GM19395 (cell line): ENCODE measurements at regions not wholly inside any gene's neighbourhood (a gene's known extent, or its start where the extent isn't known, plus 50 kb on each side); places are given as distances from the start of the nearest gene placed in this dataset.
A peak's percentile ranks its signal among the peaks of the same experiment; 100 is the strongest.

Experiments used
- ATAC-seq: cut with Tn5 transposase; IDR thresholded peaks from one replicate; pipeline ENCODE4 v1.9.1; 2021; ENCODE audit warnings: mild to moderate bottlenecking, moderate library complexity; ENCODE audit not compliant: unreplicated experiment

DNA sequence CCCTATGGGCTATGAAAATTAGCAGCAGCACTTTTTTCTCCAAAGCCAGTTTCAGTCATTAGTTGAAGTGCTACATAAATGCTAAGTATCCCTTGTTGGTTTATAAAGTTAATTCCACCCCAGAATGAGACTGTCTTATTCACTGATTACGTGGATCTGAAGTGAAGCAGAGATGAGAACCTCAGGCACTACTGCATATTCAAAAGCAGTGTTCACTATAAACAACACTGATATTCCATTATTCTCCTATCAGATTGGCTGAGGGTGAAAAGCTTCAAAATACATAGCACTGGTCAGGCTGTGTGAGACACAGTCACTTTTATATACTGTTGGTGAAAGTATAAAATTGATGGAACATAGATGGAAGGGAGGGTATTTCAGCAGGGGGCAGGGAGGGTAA lies 395.7 kb upstream of the RARB start:
- ATAC-seq = no peak

DNA sequence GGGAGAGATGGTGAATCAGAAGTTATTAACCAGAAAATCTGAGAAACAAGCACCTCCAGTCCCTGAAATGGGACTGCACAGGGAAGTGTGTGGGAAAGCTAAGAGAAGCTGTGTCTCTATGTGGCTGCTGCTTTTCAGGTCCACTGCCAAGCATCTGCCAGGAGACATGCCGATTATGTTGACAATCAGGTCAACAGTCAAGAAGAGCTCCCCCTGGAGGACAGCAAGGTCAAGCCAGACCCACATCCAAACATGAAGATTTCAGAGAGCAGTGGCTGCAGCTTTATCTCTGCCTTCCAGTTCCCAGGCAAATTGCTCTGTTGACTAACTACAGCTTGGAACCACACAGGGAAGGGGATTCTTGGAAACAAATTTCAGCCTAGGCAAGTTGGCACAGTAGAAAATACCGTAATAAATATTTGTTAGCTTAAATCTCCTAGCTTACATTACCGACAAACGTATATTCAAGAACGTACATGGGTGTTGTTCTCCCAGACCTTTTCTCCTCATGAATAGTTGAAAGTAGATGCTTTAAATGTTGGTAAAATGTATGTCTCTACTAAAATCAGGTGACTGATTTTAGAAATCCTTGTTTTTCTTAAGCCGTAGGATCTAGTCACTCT lies 394.5 kb upstream of the RARB start:
- peak; percentile 93 for ATAC-seq

DNA sequence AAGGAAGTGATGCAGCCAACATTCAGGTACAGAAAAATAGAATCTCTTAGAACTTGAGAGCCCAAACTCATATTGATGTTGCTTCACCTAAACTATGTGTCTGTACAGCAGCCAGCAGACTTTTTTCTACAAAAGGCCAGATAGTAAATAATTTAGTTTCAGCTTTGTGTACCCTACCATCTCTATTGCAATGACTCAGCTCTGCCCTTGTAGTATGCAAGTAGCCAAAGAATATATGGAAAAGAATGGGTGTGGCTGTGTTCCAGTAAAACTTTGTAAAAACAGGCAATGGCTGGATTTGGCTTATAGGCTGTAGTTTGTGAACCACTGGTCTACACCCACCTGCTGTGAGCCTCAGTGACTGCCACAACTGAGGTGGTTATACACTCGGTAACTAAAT lies 392.5 kb upstream of the RARB start:
- ATAC-seq = no peak

DNA sequence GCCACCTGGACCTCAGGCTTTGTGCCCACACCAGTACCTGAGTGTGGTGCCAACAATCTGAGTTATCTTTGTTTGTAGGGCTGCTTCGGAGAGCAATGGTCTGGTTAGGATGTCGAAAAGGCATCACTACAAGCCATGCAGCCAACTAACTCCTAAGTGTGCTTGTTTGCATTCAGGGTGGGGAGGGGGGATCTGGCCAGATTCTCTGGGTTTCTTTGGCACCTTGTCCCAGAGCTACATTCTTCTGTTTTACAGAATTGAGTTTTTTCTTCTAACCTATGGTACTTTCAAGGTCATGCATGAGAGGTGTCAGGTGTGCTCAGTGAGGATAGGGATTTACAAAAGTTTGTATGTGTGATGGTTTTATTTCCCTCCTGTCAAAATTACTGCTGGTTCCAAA lies 391.4 kb upstream of the RARB start:
- no peak for ATAC-seq

GRCh38 chr3:25037049-25037547 lies 391.0 kb upstream of the RARB start:
- ATAC-seq = no peak

DNA sequence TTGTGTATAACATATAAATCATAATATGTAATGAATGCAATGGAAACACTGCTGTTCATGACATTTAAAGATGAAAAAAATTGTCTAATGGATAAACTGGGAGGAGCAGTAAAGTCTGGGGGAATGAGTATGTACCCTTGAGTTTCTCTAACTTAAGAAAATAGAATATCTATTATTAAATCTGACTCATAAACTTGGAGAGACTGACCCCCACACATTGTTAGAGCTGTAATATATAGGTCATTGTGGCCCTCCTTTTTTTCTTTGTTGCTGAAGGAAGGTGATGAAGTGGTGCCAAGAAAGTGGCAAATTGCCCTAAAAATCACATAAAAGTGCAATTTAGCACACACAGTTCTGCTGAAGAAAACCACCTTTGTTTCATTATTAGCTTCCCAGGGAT lies 389.8 kb upstream of the RARB start:
- ATAC-seq = no peak

DNA sequence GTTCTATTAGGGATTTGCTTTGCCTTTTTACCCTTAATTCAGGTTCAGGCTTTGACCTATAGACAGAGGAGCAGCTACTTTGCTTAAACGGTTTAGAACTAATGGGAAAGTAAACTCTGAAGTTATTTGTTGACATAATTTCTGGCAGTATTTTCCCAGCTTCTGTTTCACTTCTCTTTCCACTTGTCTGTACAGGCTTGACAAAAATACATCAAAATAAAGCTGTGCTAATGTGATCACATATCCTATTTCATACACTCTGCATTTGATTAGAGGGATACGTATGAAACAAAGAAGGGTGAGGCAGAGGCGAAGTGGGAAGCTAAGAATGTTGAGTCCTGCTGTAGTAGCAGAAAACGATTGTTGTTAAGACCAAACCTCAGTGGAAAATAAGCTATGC lies 389.1 kb upstream of the RARB start:
- no peak for ATAC-seq

- ATAC-seq = no peak
These were observed 387.3 kb upstream of the RARB start for GRCh38 chr3:25040748-25041147.

GRCh38 chr3:25041871-25042584 lies 386.0 kb upstream of the RARB start:
- ATAC-seq = no peak

- ATAC-seq = no peak
These were observed 384.9 kb upstream of the RARB start for GRCh38 chr3:25043177-25043576.

DNA sequence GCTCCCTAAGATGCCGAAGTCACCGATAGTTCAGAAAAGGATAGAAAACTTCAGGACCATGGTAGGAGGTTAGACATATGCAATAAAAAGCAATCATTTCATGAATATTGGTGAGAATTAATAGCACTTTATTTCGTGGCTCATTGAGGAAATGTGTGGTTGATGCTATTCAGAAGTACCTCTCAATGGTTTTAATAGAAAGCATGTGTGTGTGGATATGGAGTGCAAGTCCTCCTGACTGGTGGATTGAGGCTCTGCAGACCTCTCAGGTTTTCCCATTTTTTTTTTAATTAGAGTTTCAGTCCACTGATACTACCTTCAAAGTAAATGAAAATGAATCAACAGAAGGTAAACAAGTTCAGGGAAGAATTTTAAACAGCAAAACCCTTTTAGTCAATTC lies 384.3 kb upstream of the RARB start:
- no peak for ATAC-seq

- ATAC-seq = no peak
These were observed 383.0 kb upstream of the RARB start for GRCh38 chr3:25044762-25045710.

- ATAC-seq = no peak
These were observed 380.9 kb upstream of the RARB start for GRCh38 chr3:25046911-25047771.

DNA sequence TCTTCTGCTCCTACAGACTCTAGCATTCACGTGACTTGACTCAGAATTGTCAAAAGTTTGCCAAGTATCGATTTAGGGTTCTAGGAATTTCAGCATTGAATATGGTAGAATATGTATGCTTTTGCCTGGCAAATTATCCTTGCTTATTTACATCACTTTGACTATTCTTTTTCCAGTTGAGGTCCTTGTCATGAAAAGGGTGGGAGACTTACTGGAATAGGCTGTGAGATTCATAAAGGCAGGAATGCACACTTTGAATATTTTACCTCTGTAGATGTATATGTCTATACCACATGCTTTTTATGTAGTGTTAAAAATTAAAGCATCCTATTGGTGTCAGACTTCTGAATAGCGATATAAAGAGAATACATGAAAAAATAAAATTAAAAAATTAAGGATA lies 378.8 kb upstream of the RARB start:
- ATAC-seq = no peak

DNA sequence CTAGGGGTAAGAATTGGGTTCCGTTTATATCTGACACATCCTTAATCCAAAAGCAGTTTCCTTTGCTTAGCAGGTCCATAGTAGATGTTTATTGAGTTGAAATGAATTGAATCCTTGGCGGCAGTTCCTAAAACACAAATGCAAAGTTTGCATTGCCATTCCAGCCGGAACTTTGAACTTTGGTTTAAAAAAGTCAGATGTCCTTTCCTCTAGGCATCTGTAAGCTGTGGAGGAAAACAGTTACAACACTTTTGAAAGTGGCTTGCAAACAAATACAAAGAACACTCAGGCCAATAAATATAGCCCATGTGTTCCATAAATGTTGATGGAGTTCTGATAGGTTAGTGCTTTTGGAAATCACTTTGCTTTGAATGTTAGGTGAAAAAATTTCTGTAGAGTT lies 374.7 kb upstream of the RARB start:
- ATAC-seq = no peak

- no peak for ATAC-seq
These were observed 371.9 kb upstream of the RARB start for GRCh38 chr3:25056036-25056755.

DNA sequence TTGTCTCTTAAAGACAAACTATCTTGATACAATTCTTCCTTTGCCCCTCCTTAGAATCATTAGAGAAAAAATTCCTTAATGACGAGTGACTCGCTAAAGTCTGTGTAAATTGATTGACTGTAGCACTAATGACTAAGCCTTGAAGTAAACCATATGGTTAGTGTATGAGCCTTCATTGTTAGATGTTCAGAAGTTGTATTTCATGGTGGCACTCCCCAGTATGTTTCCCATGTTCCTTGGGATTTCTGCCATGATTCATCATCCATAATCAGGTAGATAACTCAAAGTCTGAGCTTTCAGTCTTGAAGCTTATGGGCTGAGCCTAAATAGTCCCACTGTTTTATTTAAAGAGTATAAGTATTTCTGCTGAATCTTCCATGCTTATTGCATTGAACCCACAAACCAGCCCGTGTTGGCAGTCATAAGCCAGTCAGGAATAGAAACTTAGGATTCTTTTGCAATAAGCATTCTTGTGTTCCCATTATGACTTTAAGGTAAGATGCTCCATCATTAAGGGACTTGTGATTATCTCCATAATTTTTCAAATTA lies 371.2 kb upstream of the RARB start:
- no peak for ATAC-seq

GRCh38 chr3:25057379-25057778 lies 370.7 kb upstream of the RARB start:
- ATAC-seq = no peak

DNA sequence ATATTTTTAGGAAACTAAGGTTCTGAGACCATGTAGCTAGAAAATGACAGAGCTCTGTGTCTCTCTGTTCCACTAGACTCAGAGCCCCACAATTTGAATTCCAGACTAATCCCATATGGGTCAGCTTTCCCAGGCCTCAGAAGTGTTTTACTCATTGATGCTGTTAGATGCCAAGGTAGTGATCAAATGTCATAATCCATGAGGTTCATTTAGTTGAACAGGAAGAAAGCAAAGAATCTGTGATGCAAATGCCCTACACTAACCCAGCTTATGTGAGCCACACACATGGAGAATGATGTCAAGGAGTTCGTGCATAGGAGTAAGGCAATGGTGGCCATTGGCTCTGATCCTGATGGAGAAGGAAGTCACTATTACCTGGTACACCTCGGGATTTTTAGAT lies 363.4 kb upstream of the RARB start:
- no peak for ATAC-seq

DNA sequence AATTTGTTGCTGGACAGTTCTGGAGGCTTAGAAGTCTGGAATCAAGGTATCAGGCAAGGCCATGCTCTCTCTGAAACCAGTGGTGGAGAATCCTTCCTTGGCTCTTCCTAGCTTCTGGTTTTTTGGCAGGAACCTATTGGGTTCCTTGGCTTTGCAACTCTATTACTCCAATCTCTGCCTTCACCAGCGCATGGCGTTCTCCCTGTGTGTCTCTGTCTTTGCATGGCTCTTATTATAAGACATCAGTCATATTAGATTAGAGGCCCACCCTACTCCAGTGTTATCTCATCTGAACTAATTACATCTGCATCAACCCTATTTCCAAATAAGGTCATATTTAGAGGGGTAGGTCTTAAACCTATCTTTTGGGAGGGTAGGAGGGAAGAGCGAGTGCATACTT lies 358.1 kb upstream of the RARB start:
- no peak for ATAC-seq
